Coronary artery (tissue), 2 donors: ENCODE measurements at regions not wholly inside any gene's neighbourhood (a gene's known extent, or its start where the extent isn't known, plus 50 kb on each side); places are given as distances from the start of the nearest gene placed in this dataset.

Experiments
- DNase-seq: peaks from one replicate; pipeline ENCODE4 v3.0.0-alpha.2; 2017; ENCODE audit warnings: low spot score
- H3K27ac ChIP-seq, 2 donors: fragments of 200-600 bp; sonication (generic); one replicate each; pipeline ENCODE4 v1.5.1; 2016 to 2019
- H3K4me3 ChIP-seq: fragments of 200-600 bp; sonication (generic); 2 replicates; pipeline ENCODE4 v1.5.1; 2016; ENCODE audit warnings: mild to moderate bottlenecking, moderate library complexity
- TF ChIP-seq, protein P1 (sequence below): fragments of 200-600 bp; sonication (generic); IDR thresholded peaks from one replicate; pipeline ENCODE4 v1.5.1; 2019; ENCODE audit warnings: antibody characterized with exemption

DNA sequence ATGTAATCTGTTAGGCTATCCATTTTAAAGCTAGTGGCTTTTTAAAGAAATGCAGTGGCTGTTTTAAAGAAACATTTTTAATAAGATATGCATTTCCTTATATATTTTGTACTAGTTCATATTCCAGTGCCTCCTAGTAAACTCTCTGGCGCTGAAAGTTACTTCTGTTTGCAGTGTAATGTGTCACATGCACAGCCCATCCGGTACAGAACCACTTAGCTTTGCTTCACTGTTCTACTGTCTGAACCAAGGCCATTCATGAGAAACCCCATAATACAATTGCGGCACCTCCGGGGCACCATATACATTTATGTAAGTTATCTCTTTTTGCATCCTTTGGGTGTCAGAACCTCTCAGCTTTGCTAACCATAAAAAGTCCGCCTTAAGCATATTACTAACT is 114.6 kb upstream of the KCTD1 start:
- DNase-seq, result no peak
- Histone ChIP-seq H3K27ac (no peak overlapping the region), H3K4me3 (no peak overlapping the region)
- TF ChIP-seq, protein P1, sequence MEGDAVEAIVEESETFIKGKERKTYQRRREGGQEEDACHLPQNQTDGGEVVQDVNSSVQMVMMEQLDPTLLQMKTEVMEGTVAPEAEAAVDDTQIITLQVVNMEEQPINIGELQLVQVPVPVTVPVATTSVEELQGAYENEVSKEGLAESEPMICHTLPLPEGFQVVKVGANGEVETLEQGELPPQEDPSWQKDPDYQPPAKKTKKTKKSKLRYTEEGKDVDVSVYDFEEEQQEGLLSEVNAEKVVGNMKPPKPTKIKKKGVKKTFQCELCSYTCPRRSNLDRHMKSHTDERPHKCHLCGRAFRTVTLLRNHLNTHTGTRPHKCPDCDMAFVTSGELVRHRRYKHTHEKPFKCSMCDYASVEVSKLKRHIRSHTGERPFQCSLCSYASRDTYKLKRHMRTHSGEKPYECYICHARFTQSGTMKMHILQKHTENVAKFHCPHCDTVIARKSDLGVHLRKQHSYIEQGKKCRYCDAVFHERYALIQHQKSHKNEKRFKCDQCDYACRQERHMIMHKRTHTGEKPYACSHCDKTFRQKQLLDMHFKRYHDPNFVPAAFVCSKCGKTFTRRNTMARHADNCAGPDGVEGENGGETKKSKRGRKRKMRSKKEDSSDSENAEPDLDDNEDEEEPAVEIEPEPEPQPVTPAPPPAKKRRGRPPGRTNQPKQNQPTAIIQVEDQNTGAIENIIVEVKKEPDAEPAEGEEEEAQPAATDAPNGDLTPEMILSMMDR, result no peak

GRCh38 chr18:26657631-26658581 is 109.6 kb upstream of the KCTD1 start:
- TF ChIP-seq, protein P1, result no peak
- Histone ChIP-seq H3K4me3 (peak overlapping the region; percentile 77), H3K27ac (peak overlapping the region; percentile 75 to 84)
- DNase-seq, result no peak

DNA sequence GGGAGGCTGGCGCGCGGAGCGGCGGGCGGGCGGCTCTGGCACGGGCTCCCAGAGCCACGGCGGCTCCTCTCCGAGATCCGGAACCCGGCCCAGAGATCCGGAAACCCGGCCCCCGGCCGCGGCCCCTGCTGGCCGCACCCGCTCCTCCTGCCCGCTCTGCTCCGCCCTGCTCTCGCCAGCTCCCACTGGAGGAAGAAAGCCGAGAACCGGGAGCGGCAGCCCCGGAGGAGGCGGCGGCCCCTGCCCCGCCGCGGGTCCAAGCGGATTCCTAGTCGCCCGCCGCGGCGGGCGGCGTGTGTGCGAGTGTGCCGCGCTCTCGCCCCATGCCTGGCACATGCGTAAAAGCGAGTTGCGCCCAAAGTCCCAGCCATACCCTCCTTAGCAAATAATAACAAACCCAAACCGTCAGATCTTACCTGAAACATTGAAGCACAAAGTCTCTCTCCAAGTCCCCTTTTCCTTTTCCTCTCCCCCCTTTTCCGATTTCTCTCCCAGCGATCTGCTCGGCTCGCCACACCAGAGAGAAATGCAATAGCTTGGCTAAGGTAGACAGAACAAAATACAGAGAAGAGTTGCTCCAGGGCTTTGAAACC is 108.7 kb upstream of the KCTD1 start:
- Histone ChIP-seq H3K27ac (peak overlapping the region; percentile 75 to 84), H3K4me3 (peak overlapping the region; percentile 77)
- peak; percentile 88 for DNase-seq
- TF ChIP-seq, protein P1, result no peak

DNA sequence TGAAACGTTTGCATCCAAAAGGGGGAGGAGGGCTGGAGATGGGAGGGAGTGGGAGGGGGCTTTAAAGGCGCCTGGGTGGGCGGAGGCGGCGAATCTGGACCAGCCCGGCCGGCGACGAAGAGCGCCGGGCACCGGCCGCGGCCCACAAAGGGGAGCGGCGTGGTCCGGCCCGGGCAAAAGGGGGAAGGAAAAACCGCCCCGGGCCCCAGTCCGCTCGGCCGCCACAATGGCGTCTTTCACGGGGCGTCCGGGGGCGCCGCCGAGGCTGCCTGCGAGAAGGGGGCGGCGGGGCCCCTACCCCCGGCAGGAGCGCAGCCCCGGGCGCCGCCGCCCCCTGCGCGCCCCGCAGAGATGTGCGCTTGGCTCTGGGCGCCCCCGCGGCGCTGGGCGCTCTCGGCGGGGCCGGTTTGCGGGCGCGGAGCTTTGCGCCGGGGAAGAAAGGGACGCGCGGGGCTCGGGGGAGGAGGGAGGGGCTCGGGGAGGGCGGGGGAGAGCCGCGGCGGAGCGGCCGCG is 108.1 kb upstream of the KCTD1 start:
- Histone ChIP-seq H3K27ac (peak overlapping the region; percentile 75 to 84), H3K4me3 (peak overlapping the region; percentile 77)
- DNase-seq, result no peak
- TF ChIP-seq, protein P1, result no peak

- Histone ChIP-seq H3K27ac (peak overlapping the region; percentile 75 to 84), H3K4me3 (peak overlapping the region; percentile 77)
- peak; percentile 77 for DNase-seq
- TF ChIP-seq, protein P1, result no peak
These were observed 107.4 kb upstream of the KCTD1 start for GRCh38 chr18:26655525-26656430.

- DNase-seq, result no peak
- peak overlapping the region; percentile 1 to 84 for H3K27ac ChIP-seq
- peak overlapping the region; percentile 77 for H3K4me3 ChIP-seq
- TF ChIP-seq, protein P1, result no peak
These were observed 106.5 kb upstream of the KCTD1 start for GRCh38 chr18:26654616-26655524.
